ENCODE measurements at regions not wholly inside any gene's neighbourhood (a gene's known extent, or its start where the extent isn't known, plus 50 kb on each side); places are given as distances from the start of the nearest gene placed in this dataset.

- no peak overlapping the region for H3K27ac ChIP-seq
- H3K4me3 ChIP-seq, result no peak overlapping the region
Observed at GRCh38 chr2:220068846-220069245, 441.4 kb downstream of the SLC4A3 start.

- H3K4me3 ChIP-seq, result no peak overlapping the region
- no peak overlapping the region for H3K27ac ChIP-seq
Observed at GRCh38 chr2:220070349-220070748, 442.9 kb downstream of the SLC4A3 start.

DNA sequence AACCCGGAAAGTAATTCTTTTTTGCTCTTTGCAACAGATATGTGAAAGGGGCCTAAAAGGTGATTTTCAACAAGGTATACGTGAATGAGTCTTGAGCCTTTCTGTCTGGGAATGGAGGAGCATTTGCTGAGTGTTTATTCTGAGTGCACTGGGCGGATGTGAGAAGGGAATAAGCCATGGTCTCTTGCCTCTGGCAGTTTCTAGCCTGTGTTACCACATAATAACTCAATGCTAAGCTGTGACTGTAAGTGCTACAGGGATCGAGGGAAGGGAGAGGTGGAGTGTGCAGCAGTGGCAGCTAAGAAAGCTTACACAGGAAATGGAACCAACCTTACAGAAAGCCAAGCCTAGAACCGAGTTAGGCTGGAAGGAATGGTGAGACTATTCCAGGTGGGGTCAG lies 444.3 kb downstream of the SLC4A3 start:
- no peak overlapping the region for H3K27ac ChIP-seq

DNA sequence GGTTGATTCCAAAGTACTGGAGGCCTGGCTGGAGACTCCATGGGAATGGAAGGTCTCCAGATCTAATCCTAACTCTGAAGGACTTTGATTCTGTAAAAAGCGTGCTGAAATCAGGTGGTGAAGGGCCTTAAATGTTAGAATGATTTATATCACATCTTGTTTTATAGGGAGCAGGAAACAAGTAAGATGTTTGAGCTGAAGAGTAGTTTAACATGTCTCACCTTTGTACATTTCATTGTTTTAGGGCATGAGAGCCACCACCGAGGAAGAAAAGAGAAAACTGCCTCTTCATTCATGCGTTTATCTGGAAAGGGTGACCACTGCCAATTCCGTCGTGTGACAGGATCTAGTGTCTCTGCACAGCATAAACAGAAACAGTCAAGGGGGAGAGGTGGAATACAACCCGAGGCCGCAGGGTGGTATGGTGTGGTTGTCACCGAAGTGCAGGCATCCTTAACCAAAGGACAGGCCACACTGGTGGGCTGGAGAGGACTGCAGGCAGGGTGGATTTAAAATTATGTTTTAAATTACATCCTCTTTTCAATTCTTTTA lies 445.3 kb downstream of the SLC4A3 start:
- Histone ChIP-seq H3K4me3 (no peak overlapping the region), H3K27ac (no peak overlapping the region)

More for the DNA sequence above, 444.3 kb downstream of the SLC4A3 start:
- no peak overlapping the region for H3K4me3 ChIP-seq

DNA sequence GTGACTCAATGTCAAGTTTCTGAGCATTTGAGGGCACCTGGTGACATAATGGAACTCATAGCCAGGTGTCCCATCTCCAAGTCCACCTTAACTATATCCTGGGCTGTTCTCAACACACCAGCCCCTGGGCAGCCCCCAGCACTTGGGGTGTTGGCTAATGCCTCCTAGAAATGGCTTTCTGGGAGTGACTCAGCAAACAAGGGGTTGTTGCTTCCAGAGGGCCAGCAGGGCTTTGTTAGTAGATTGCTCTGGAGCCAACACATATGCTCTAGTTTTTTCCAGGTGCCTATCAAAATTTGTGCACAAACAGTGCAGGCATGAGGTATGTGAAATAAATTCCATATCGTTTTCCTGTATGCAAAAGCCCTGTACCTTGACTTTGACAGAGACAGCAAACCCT lies 448.4 kb downstream of the SLC4A3 start:
- Histone ChIP-seq H3K27ac (no peak overlapping the region), H3K4me3 (no peak overlapping the region)

GRCh38 chr2:220076734-220077133 lies 449.3 kb downstream of the SLC4A3 start:
- no peak overlapping the region for H3K4me3 ChIP-seq
- peak overlapping the region in 4 of 21 experiments; percentile 6 to 49 (median 8) for H3K27ac ChIP-seq

GRCh38 chr2:220077488-220077887 lies 450.1 kb downstream of the SLC4A3 start:
- H3K4me3 ChIP-seq, result no peak overlapping the region
- peak overlapping the region in 9 of 21 experiments; percentile 6 to 66 (median 35) for H3K27ac ChIP-seq

- Histone ChIP-seq H3K27ac (peak overlapping the region in 7 of 21 experiments; percentile 9 to 73 (median 35)), H3K4me3 (no peak overlapping the region)
Observed at GRCh38 chr2:220078439-220078838, 451.0 kb downstream of the SLC4A3 start.

DNA sequence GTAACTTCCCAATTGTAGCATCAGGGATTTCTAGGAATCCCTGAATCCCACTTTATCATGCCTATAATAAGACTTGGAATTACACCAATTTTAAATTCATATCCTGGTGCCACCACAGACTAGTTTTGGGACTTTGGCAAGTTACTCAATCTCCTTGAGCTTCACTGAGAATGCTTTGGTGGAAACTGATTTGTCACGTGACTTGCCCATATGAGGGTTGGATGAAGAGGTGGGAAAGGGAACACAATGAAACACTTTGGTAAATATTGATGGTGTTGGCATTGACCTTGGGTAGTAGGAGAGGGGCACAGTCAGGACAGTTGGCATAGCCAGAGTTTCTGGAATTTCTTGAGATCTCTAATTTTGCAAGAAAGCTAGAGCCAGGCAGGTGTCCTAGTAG lies 452.2 kb downstream of the SLC4A3 start:
- Histone ChIP-seq H3K27ac (no peak overlapping the region), H3K4me3 (no peak overlapping the region)

DNA sequence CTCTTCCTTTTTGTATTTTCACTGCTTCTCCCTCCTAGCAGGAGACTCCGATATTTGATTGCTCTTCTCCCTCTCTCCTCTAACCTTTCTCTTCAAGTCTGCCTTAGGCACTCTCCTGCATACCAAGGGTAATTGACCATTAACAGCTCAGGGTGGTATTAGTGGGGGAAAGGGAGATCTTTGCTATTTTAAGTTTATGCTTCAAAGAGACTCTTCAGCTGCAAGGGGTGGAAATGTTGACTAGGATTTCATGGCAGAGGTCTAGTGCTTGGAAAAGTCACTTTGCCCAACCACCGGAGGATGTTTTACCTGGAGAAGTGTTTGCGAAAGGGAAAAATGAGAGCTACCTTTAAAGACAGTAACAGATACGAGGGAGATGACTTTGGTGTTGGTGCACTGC lies 453.7 kb downstream of the SLC4A3 start:
- Histone ChIP-seq H3K4me3 (no peak overlapping the region), H3K27ac (no peak overlapping the region)

DNA sequence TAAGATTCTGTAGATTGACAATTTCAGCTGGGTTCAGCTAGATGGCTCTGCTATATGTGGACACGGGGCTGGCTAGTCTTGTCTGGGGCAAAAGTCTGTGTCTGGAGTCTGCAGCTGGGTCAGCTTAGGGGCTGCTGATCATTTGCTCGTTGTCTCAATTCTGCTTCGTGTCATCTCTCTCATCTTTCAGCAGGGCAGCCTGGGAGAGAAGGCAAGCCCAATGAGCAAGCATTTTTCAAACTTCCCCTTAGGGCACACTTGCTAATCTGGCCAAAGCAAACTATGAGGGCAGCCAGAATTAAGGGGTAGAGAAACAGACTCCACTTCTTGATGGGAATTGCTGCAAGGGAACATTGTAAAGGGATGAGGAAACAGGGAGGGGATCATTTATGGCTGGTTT lies 462.6 kb downstream of the SLC4A3 start:
- Histone ChIP-seq H3K4me3 (no peak overlapping the region), H3K27ac (no peak overlapping the region)

- Histone ChIP-seq H3K4me3 (no peak overlapping the region), H3K27ac (no peak overlapping the region)
Observed at GRCh38 chr2:220096406-220096805, 469.0 kb downstream of the SLC4A3 start.

GRCh38 chr2:220101980-220102379 lies 474.6 kb downstream of the SLC4A3 start:
- H3K27ac ChIP-seq, result no peak overlapping the region
- no peak overlapping the region for H3K4me3 ChIP-seq

- no peak overlapping the region for H3K27ac ChIP-seq
- H3K4me3 ChIP-seq, result no peak overlapping the region
Observed at GRCh38 chr2:220103596-220103995, 476.2 kb downstream of the SLC4A3 start.

DNA sequence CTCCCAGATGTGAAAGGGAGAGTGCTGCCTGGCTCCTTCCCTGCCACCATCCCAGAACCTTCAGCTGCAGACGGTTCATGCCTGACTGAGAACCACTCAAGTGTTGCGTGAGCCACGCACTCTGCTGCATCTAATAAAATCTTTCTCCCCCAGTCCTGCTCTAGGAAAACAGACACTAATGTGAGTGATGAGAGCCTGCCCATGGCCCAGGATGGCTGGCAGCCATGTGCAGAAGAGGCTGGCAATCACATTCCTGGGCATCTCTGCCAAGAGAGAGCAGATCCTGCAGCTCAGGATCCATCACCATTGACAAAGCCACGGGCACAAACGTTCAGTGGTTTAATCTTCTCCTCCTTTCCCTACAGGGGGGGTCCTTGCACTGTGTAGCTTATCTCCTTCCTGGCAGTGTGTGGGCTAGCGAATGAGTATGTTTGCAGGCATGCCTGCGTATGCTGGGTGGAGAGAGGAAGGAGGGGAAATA lies 477.5 kb downstream of the SLC4A3 start:
- Histone ChIP-seq H3K27ac (no peak overlapping the region), H3K4me3 (no peak overlapping the region)

DNA sequence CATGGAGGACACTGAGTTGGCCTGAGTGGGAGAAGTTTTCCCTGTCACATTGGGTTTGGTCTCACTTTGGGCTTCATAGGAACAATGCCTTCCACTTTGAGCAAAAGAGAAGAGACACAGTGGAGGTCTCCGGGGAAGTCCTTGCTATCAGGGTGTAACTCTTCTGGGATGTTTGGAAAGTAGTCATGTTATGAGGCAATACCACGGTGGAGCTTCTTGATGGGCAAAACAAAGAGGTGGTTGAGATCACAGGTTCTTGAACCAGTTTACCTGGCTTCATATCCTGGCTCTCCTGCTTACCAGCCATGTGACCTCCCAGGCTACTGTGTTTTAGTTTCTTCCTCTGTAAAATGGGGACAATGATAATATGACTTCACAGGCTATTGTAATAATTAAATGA lies 478.6 kb downstream of the SLC4A3 start:
- peak overlapping the region in 6 of 21 experiments; percentile 11 to 48 (median 32) for H3K27ac ChIP-seq

DNA sequence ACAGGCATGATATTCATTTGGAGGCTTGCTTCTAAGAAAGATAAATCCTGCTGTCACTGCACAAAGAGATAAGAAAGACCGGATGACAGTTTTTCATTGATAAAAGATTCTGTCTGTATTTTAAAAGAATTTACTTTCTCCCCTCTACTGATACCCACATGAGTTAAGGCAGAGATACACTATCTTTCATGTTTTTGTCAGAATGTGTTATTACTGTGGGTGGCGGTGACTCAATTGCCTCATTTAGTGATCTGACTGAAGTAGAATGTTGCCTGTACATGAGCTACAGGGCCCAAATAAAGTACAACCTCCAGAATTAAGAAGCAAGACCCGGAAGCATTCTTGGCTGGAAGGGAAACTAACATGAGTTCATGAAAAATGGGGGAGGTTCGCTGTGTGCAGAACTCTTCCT lies 480.0 kb downstream of the SLC4A3 start:
- H3K4me3 ChIP-seq, result no peak overlapping the region
- H3K27ac ChIP-seq, result peak overlapping the region in 1 of 21 experiments; percentile 13

More for the DNA sequence above, 478.6 kb downstream of the SLC4A3 start:
- no peak overlapping the region for H3K4me3 ChIP-seq

GRCh38 chr2:220114443-220114842 lies 487.0 kb downstream of the SLC4A3 start:
- Histone ChIP-seq H3K4me3 (no peak overlapping the region), H3K27ac (no peak overlapping the region)

- H3K4me3 ChIP-seq, result no peak overlapping the region
- H3K27ac ChIP-seq, result no peak overlapping the region
Observed at GRCh38 chr2:220117025-220117424, 489.6 kb downstream of the SLC4A3 start.

DNA sequence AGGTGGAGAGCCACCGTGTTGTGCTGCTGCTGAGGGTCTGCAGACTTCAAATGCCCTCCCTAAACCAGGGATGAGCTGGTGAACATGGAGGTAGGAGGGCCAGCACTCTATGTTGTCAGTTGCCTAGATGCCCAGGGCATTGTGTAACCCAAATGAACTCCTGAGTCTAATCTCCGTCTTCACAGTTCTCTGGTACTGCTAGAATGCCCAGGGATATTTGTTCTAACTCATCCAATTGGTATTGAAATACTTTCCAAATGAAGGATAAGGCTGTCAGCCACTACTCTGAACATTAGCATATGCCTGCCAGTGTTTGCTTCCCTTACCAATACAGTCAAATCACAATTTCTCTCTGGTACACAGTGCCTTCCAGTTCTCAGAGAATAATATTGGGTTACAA lies 492.6 kb downstream of the SLC4A3 start:
- Histone ChIP-seq H3K27ac (no peak overlapping the region), H3K4me3 (no peak overlapping the region)

DNA sequence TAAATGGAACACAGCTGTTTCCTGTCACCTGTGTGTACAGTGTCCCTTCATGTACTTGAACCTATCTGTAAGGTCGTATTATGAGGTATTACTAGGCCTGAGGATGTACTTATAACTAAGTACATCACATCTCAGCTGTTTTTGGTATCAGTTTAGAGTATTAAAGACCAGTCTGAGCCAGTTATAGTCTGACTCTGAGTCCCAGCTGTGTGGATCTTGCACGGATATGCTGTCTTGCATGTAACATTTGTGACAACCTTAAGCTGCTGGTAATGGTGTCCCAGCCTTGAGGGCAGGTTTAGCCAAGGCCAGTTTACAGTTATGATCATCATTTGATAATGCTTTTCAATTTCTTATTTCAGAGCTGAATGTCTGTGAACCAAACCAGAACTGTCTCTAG lies 496.3 kb downstream of the SLC4A3 start:
- Histone ChIP-seq H3K27ac (no peak overlapping the region), H3K4me3 (no peak overlapping the region)

DNA sequence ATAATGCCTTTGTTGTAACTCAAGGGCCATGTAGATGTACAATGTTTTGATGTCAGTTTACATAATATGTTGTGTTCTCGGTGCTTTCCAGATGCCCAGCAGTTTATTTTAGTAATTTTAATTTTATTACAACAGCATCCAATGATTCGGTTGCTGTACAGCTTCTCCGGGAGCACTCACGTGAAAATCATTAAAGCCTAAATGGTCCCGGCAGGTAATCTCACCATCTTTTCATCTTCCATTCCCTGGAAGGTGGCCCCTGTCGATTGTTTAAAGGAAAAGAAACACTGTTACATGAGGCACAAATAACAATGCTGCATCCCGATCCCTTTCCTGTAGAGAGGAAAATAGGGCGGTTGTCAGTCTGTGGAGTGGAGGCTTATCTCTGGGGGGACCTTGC lies 498.1 kb downstream of the SLC4A3 start:
- H3K4me3 ChIP-seq, result no peak overlapping the region

More for the DNA sequence above, 498.1 kb downstream of the SLC4A3 start:
- H3K27ac ChIP-seq, result no peak overlapping the region
